Bronchial epithelial cell (primary cell): ENCODE measurements at regions not wholly inside any gene's neighbourhood (a gene's known extent, or its start where the extent isn't known, plus 50 kb on each side); places are given as distances from the start of the nearest gene placed in this dataset.

Experiments
- DNase-seq: peaks from one replicate; pipeline ENCODE4 v3.0.0-alpha.2; 2010; ENCODE audit warnings: low read depth
- FAIRE-seq: peaks from 2 replicates; lab custom pipeline; 2011; peaks lifted over from hg19 to GRCh38; lab: Jason Lieb, UNC
- H3K27me3 ChIP-seq: 2 replicates; pipeline ENCODE4 v1.5.1; 2011; ENCODE audit warnings: low read length; ENCODE audit not compliant: control insufficient read depth, insufficient read depth
- H3K36me3 ChIP-seq: 2 replicates; pipeline ENCODE4 v1.5.1; 2011; ENCODE audit warnings: low read length; ENCODE audit not compliant: control insufficient read depth, insufficient read depth
- H3K4me3 ChIP-seq: 2 replicates; pipeline ENCODE4 v1.5.1; 2011; ENCODE audit warnings: mild to moderate bottlenecking, low read depth, low read length, control low read depth
- CTCF ChIP-seq: IDR thresholded peaks from 2 replicates; pipeline ENCODE4 v1.5.1; 2011; ENCODE audit warnings: mild to moderate bottlenecking, moderate library complexity, low read length, control low read depth, inconsistent platforms; ENCODE audit not compliant: insufficient read depth, severe bottlenecking

- Histone ChIP-seq H3K36me3 (no peaks in the 10 kb centered on the region), H3K4me3 (no peak overlapping the region), H3K27me3 (no peaks in the 10 kb centered on the region)
- DNase-seq: no peak
- no peak for TF ChIP-seq CTCF
- no peak for FAIRE-seq
Observed at GRCh38 chr9:119003882-119004617, 365.2 kb downstream of the BRINP1 start.

- no peak for DNase-seq
- Histone ChIP-seq H3K4me3 (no peak overlapping the region), H3K36me3 (no peaks in the 10 kb centered on the region), H3K27me3 (no peaks in the 10 kb centered on the region)
- no peak for FAIRE-seq
- TF ChIP-seq CTCF: no peak
Observed at GRCh38 chr9:119004618-119004990, 364.6 kb downstream of the BRINP1 start.

- no peak for TF ChIP-seq CTCF
- no peak for FAIRE-seq
- no peak for DNase-seq
Observed at GRCh38 chr9:119005162-119005561, 364.1 kb downstream of the BRINP1 start.

GRCh38 chr9:119009249-119009648 lies 360.0 kb downstream of the BRINP1 start:
- peak; percentile 14 for DNase-seq
- Histone ChIP-seq H3K4me3 (no peak overlapping the region), H3K36me3 (no peaks in the 10 kb centered on the region), H3K27me3 (no peaks in the 10 kb centered on the region)
- FAIRE-seq: no peak
- no peak for TF ChIP-seq CTCF

More at GRCh38 chr9:119005162-119005561, 364.1 kb downstream of the BRINP1 start:
- Histone ChIP-seq H3K4me3 (no peak overlapping the region), H3K27me3 (no peaks in the 10 kb centered on the region), H3K36me3 (no peaks in the 10 kb centered on the region)

GRCh38 chr9:119020284-119020683 lies 349.0 kb downstream of the BRINP1 start:
- no peaks in the 10 kb centered on the region for H3K27me3 ChIP-seq
- FAIRE-seq (no peak), DNase-seq (no peak)
- H3K36me3 ChIP-seq: no peaks in the 10 kb centered on the region
- H3K4me3 ChIP-seq: no peak overlapping the region
- no peak for TF ChIP-seq CTCF

- DNase-seq (no peak), FAIRE-seq (no peak)
- no peak for TF ChIP-seq CTCF
- Histone ChIP-seq H3K4me3 (no peak overlapping the region), H3K27me3 (no peaks in the 10 kb centered on the region), H3K36me3 (no peaks in the 10 kb centered on the region)
Observed at GRCh38 chr9:119020730-119021333, 348.4 kb downstream of the BRINP1 start.
